Stimulated activated CD4-positive, alpha-beta T cell treated with anti-CD3 and anti-CD28 coated beads, Interleukin-15, amount 100 ng/mL, for 1 hour (primary cell): ENCODE measurements at regions not wholly inside any gene's neighbourhood (a gene's known extent, or its start where the extent isn't known, plus 50 kb on each side); places are given as distances from the start of the nearest gene placed in this dataset.
"Not testable (repeated sequence)": the region's sequence is repeated elsewhere in the genome, so short reads cannot be mapped to it uniquely, and the experiment has no call there.

Experiments used
- DNase-seq, 2 donors: peaks; one replicate each; pipeline ENCODE4 v3.0.0-alpha.2; 2020; ENCODE audit warnings: low read depth in 1 of 2, low spot score in 1 of 2

- DNase-seq: no peak
These were observed 380.4 kb upstream of the CCL2 start for GRCh38 chr17:33874617-33875060.

- DNase-seq: no peak
These were observed 379.1 kb upstream of the CCL2 start for GRCh38 chr17:33875973-33876372.

- not testable (repeated sequence) for DNase-seq
These were observed 372.8 kb upstream of the CCL2 start for GRCh38 chr17:33882273-33882672.

GRCh38 chr17:33882677-33883076 is 372.4 kb upstream of the CCL2 start:
- DNase-seq: not testable (repeated sequence)

- no peak for DNase-seq
These were observed 366.6 kb upstream of the CCL2 start for GRCh38 chr17:33888455-33888854.

- DNase-seq: no peak
These were observed 366.0 kb upstream of the CCL2 start for GRCh38 chr17:33889040-33889439.

- DNase-seq: no peak
These were observed 365.3 kb upstream of the CCL2 start for GRCh38 chr17:33889766-33890165.

- no peak for DNase-seq
These were observed 362.1 kb upstream of the CCL2 start for GRCh38 chr17:33892717-33893591.

- DNase-seq: no peak
These were observed 359.6 kb upstream of the CCL2 start for GRCh38 chr17:33895491-33895890.

- no peak for DNase-seq
These were observed 358.8 kb upstream of the CCL2 start for GRCh38 chr17:33896263-33896662.

- no peak for DNase-seq
These were observed 354.0 kb upstream of the CCL2 start for GRCh38 chr17:33901085-33901484.

- no peak for DNase-seq
These were observed 352.1 kb upstream of the CCL2 start for GRCh38 chr17:33902901-33903449.

GRCh38 chr17:33904476-33904875 is 350.6 kb upstream of the CCL2 start:
- no peak for DNase-seq

GRCh38 chr17:33905338-33905800 is 349.7 kb upstream of the CCL2 start:
- DNase-seq: no peak

- no peak for DNase-seq
These were observed 346.6 kb upstream of the CCL2 start for GRCh38 chr17:33908363-33909064.

GRCh38 chr17:33910200-33910857 is 344.8 kb upstream of the CCL2 start:
- DNase-seq: no peak

- no peak for DNase-seq
These were observed 341.0 kb upstream of the CCL2 start for GRCh38 chr17:33914125-33914524.

GRCh38 chr17:33922971-33923370 is 332.1 kb upstream of the CCL2 start:
- DNase-seq: no peak

GRCh38 chr17:33924104-33924503 is 331.0 kb upstream of the CCL2 start:
- DNase-seq: no peak

GRCh38 chr17:33925649-33926048 is 329.4 kb upstream of the CCL2 start:
- no peak for DNase-seq

- DNase-seq: no peak
These were observed 327.4 kb upstream of the CCL2 start for GRCh38 chr17:33927732-33928133.
